ENCODE measurements at regions not wholly inside any gene's neighbourhood (a gene's known extent, or its start where the extent isn't known, plus 50 kb on each side); places are given as distances from the start of the nearest gene placed in this dataset.

DNA sequence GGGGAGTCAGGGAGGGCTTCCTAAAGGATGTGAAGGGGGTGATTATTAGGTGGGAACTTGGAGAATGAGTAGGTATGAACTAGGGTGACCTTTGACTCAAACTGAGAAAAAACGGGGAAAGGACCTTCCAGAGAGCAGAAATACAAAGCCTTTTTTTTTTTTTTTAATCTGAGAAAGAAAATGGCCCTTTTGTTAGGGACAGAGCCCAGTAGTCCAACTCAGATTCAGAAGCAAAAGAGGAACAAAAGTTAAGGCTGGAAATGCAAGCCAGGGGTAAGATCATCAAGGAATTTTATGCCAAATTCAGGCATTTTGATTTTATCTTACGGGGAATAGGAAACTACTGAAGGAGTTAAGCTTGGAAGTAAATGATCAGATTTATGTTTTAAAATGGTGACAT is 96.0 kb upstream of the SMYD2 start:
- Histone ChIP-seq H3K9ac (ENCODE audit: low read depth, low read length) (no peak overlapping the region), H3K27me3 (ENCODE audit: control insufficient read depth, insufficient read depth, low read length) (peaks cover 56% of the 10 kb centered on the region), H3K4me3 (ENCODE audit: low read depth, low read length) (no peak overlapping the region), H3K9me3 (ENCODE audit: control insufficient read depth, insufficient read depth, low read length) (no peaks in the 10 kb centered on the region), H3K4me1 (ENCODE audit: control insufficient read depth, insufficient read depth, low read length) (peaks cover 12% of the 10 kb centered on the region), H3K27ac (ENCODE audit: low read depth, low read length) (no peak overlapping the region), H3K36me3 (ENCODE audit: control insufficient read depth, insufficient read depth, low read length) (no peaks in the 10 kb centered on the region)

DNA sequence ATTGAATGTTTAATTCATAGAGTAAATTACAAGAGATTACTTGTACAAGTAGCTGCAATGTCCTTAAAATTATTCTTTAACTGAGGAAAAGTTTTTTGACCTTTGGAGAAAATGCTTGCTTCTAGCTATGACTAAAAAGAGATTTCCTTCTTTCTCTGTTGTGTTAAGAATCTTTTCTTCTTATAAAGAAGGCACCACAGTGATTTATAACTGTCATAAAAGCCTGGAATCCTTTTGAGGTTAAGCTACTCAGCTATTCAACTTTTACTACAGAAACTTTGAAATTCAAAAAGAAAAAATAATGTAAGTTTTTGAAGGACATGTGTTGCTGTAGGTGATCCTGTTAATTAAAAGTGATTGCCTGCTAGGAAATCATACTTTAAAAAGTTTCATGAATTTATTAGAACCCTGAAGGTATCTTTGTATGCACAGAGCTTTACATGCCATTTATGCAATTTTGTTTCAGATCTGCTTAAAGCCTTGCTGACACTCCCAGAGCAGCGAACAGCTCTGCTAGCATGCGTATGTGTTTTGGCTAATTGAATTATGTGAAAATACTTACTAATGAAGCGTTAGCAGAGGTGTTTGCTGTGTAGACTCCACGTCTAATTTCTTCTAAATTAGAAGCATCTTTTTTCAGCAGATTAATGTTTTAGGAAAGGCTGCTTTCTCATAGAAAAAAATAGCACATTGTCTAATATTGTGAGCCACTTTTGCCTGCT is 94.7 kb upstream of the SMYD2 start:
- H3K36me3 ChIP-seq (ENCODE audit: control insufficient read depth, insufficient read depth, low read length), result no peaks in the 10 kb centered on the region
- no peak overlapping the region for H3K27ac ChIP-seq (ENCODE audit: low read depth, low read length)
- H3K4me1 ChIP-seq (ENCODE audit: control insufficient read depth, insufficient read depth, low read length), result peaks cover 12% of the 10 kb centered on the region
- H3K9ac ChIP-seq (ENCODE audit: low read depth, low read length), result no peak overlapping the region
- H3K9me3 ChIP-seq (ENCODE audit: control insufficient read depth, insufficient read depth, low read length), result no peaks in the 10 kb centered on the region
- no peak overlapping the region for H3K4me3 ChIP-seq (ENCODE audit: low read depth, low read length)
- H3K27me3 ChIP-seq (ENCODE audit: control insufficient read depth, insufficient read depth, low read length), result peaks cover 56% of the 10 kb centered on the region

DNA sequence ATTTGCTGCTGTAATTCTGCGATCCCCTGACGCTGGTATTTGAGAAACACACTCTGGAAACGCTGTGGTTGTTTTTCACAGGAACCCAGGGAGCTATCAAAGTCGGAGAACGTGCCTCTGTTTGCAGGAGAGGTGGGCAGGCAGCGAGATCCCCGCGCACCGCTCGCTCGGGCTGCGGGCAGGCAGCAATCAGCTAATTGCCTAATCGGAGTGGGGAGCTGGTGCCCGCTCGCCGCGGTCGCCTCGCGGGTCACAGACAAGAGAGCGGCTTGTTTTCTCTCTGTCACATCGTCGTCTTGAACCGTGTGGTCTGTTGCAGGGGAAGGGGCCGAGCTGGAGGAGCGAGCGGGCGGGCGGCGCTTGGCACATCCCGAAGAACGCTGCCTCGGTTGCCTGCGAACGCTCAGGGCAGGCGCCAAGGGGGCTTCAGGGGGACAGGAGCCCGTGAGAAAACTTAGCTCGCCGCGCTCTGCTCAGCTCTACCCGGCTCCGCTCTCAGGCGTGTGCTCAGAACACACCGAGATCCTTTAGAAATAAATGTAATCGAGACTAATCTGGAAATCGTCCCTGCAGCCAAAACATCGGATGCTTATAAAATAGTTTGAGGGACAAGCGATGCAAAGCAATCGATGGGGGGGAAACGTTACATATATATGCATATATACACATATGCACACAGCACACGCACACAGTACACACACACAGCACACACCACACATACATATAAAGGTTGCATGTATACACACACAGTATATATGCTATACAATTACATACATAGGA is 93.6 kb upstream of the SMYD2 start:
- no peaks in the 10 kb centered on the region for H3K9me3 ChIP-seq (ENCODE audit: control insufficient read depth, insufficient read depth, low read length)
- H3K4me1 ChIP-seq (ENCODE audit: control insufficient read depth, insufficient read depth, low read length), result peaks cover 12% of the 10 kb centered on the region
- H3K4me3 ChIP-seq (ENCODE audit: low read depth, low read length), result peak overlapping the region; percentile 51
- H3K9ac ChIP-seq (ENCODE audit: low read depth, low read length), result no peak overlapping the region
- H3K27me3 ChIP-seq (ENCODE audit: control insufficient read depth, insufficient read depth, low read length), result peaks cover 56% of the 10 kb centered on the region
- no peak overlapping the region for H3K27ac ChIP-seq (ENCODE audit: low read depth, low read length)
- no peaks in the 10 kb centered on the region for H3K36me3 ChIP-seq (ENCODE audit: control insufficient read depth, insufficient read depth, low read length)

DNA sequence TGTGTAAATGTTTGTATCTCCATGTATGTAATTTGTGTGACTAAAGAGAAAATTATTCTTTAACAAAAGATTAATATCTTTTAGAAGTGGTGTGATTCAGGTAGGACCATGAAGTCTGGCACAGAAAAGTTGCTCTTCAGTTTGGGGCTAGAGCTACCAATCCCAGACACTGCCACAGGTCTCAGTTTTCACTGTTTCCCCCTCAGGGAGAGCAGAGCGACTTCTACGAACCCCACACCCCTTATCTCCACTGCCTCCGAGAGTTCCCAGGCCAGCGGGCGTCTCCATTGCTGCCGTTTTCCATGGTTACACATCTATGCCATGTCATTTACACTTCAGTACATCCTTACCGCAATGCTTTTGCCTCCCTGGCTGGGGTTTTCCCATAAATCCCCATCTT is 93.0 kb upstream of the SMYD2 start:
- Histone ChIP-seq H3K27me3 (ENCODE audit: control insufficient read depth, insufficient read depth, low read length) (peaks cover 56% of the 10 kb centered on the region), H3K4me3 (ENCODE audit: low read depth, low read length) (peak overlapping the region; percentile 51; the same call in 1 of the 2 replicates), H3K36me3 (ENCODE audit: control insufficient read depth, insufficient read depth, low read length) (no peaks in the 10 kb centered on the region), H3K4me1 (ENCODE audit: control insufficient read depth, insufficient read depth, low read length) (peaks cover 17% of the 10 kb centered on the region), H3K9me3 (ENCODE audit: control insufficient read depth, insufficient read depth, low read length) (no peaks in the 10 kb centered on the region), H3K27ac (ENCODE audit: low read depth, low read length) (no peak overlapping the region), H3K9ac (ENCODE audit: low read depth, low read length) (no peak overlapping the region)

GRCh38 chr1:214188835-214189234 is 92.1 kb upstream of the SMYD2 start:
- no peaks in the 10 kb centered on the region for H3K36me3 ChIP-seq (ENCODE audit: control insufficient read depth, insufficient read depth, low read length)
- H3K27ac ChIP-seq (ENCODE audit: low read depth, low read length), result no peak overlapping the region
- H3K4me3 ChIP-seq (ENCODE audit: low read depth, low read length), result no peak overlapping the region
- H3K9ac ChIP-seq (ENCODE audit: low read depth, low read length), result no peak overlapping the region
- H3K4me1 ChIP-seq (ENCODE audit: control insufficient read depth, insufficient read depth, low read length), result peaks cover 24% of the 10 kb centered on the region
- peaks cover 56% of the 10 kb centered on the region for H3K27me3 ChIP-seq (ENCODE audit: control insufficient read depth, insufficient read depth, low read length)
- H3K9me3 ChIP-seq (ENCODE audit: control insufficient read depth, insufficient read depth, low read length), result no peaks in the 10 kb centered on the region

DNA sequence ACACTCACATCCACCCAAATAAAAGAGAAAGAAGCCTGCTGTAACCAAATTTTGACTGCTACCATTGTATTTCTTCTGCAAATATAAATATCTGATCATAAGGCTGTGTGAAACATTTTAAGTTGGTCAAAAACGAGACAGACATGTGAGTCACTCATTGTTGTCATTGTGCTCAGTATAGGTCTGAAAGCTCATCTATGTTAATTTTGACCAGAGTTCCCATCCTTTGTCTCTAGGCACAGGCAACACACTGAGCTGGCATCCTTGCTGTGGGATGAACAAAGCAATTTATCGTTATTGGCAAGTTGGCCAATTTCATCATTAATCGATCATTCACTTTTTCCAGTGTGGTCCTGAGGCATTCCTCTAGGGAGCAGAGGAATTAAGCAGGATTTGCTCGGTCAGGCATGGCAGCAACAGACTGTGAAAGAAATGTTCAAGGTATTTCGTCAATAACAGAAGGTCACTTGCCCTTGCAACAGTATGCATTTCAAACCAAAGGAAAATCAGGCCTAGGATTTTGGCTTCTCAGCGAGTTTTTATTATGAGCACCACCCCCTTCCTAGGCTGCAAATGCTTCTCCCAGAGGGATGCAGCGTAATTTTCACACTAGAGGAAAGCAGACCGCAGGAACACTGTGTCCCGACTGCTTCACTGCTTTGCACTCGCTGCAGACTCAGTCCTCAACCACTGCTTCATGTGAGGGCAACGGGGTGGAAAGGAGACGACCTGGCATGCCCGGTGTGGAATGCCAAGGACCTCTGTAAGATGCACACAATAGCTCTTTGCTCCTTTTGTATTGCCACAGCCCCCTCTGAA is 87.9 kb upstream of the SMYD2 start:
- H3K9ac ChIP-seq (ENCODE audit: low read depth, low read length), result no peak overlapping the region
- no peaks in the 10 kb centered on the region for H3K36me3 ChIP-seq (ENCODE audit: control insufficient read depth, insufficient read depth, low read length)
- peaks cover 15% of the 10 kb centered on the region for H3K4me1 ChIP-seq (ENCODE audit: control insufficient read depth, insufficient read depth, low read length)
- H3K27ac ChIP-seq (ENCODE audit: low read depth, low read length), result peak overlapping the region; percentile 56
- no peaks in the 10 kb centered on the region for H3K9me3 ChIP-seq (ENCODE audit: control insufficient read depth, insufficient read depth, low read length)
- H3K4me3 ChIP-seq (ENCODE audit: low read depth, low read length), result no peak overlapping the region; the same call in 1 of the 2 replicates
- peaks cover 16% of the 10 kb centered on the region for H3K27me3 ChIP-seq (ENCODE audit: control insufficient read depth, insufficient read depth, low read length)

DNA sequence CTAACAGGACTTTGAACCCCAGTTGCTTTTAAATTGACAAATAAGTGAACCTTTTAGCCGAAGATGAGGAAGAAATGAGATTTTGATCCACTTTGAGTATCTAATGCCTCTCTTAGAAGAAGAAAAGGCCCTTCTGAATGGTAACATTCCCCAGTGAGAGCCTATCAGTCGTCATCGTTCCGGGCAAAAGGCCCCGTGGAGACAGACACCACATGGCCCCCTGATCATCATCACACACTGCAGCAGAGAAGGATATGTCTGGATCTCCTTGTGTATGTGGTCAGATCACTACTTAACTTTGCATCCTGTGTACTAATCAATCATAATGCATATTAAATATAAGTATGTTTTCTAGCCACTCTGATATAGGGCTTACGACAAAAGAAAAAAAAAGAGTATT is 87.3 kb upstream of the SMYD2 start:
- H3K27me3 ChIP-seq (ENCODE audit: control insufficient read depth, insufficient read depth, low read length), result peaks cover 10% of the 10 kb centered on the region
- H3K9me3 ChIP-seq (ENCODE audit: control insufficient read depth, insufficient read depth, low read length), result no peaks in the 10 kb centered on the region
- H3K27ac ChIP-seq (ENCODE audit: low read depth, low read length), result no peak overlapping the region

DNA sequence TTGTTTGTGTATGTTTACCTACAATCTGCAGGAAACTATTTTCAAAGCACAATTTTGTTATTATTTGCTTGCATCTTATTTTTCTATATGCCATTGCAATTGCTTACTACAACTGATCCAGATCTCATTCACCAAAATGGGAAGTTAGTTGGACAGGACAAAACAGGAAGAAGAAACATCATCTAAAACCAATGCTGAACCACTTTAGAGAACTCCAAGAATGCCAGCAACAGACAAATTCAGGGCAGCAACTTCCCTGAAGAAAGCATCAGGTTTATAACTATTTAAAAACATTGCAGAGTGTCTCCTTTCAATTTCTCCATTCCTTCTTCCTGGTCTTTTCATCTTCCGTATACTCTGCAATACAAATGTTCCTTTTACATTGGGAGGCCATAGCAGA is 82.4 kb upstream of the SMYD2 start:
- Histone ChIP-seq H3K27me3 (ENCODE audit: control insufficient read depth, insufficient read depth, low read length) (no peaks in the 10 kb centered on the region), H3K4me3 (ENCODE audit: low read depth, low read length) (no peak overlapping the region), H3K36me3 (ENCODE audit: control insufficient read depth, insufficient read depth, low read length) (no peaks in the 10 kb centered on the region), H3K9me3 (ENCODE audit: control insufficient read depth, insufficient read depth, low read length) (no peaks in the 10 kb centered on the region), H3K9ac (ENCODE audit: low read depth, low read length) (no peak overlapping the region), H3K4me1 (ENCODE audit: control insufficient read depth, insufficient read depth, low read length) (peaks cover under 1% of the 10 kb centered on the region; the same call in 1 of the 2 replicates), H3K27ac (ENCODE audit: low read depth, low read length) (no peak overlapping the region)

More for the DNA sequence above, 87.3 kb upstream of the SMYD2 start:
- peaks cover 12% of the 10 kb centered on the region for H3K4me1 ChIP-seq (ENCODE audit: control insufficient read depth, insufficient read depth, low read length)
- H3K36me3 ChIP-seq (ENCODE audit: control insufficient read depth, insufficient read depth, low read length), result no peaks in the 10 kb centered on the region
- H3K4me3 ChIP-seq (ENCODE audit: low read depth, low read length), result no peak overlapping the region
- H3K9ac ChIP-seq (ENCODE audit: low read depth, low read length), result no peak overlapping the region

GRCh38 chr1:214199585-214199984 is 81.4 kb upstream of the SMYD2 start:
- no peak overlapping the region for H3K9ac ChIP-seq (ENCODE audit: low read depth, low read length)
- H3K4me3 ChIP-seq (ENCODE audit: low read depth, low read length), result no peak overlapping the region
- H3K36me3 ChIP-seq (ENCODE audit: control insufficient read depth, insufficient read depth, low read length), result no peaks in the 10 kb centered on the region
- no peak overlapping the region for H3K27ac ChIP-seq (ENCODE audit: low read depth, low read length)
- no peaks in the 10 kb centered on the region for H3K9me3 ChIP-seq (ENCODE audit: control insufficient read depth, insufficient read depth, low read length)
- no peaks in the 10 kb centered on the region for H3K4me1 ChIP-seq (ENCODE audit: control insufficient read depth, insufficient read depth, low read length)
- H3K27me3 ChIP-seq (ENCODE audit: control insufficient read depth, insufficient read depth, low read length), result no peaks in the 10 kb centered on the region

DNA sequence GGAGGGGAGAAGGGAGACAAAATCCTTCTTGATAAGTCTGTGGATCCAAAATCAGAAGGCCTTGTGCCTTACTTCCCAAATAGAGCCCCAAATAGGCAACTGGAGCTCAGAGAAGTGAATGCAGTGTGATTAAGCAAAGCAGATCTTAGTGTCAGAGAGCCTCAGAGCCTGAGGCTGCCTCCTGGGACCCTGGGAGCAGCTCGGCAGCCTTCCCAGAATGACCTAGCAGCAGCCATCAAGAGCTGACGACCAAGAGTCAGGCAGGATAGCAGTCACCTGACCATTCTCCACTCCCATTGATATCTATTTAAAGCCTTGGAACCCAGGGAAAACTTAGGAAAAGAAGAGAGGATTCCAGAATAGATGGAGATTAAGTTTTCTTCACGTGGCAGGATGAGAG is 78.0 kb upstream of the SMYD2 start:
- Histone ChIP-seq H3K9me3 (ENCODE audit: control insufficient read depth, insufficient read depth, low read length) (no peaks in the 10 kb centered on the region), H3K36me3 (ENCODE audit: control insufficient read depth, insufficient read depth, low read length) (no peaks in the 10 kb centered on the region), H3K27me3 (ENCODE audit: control insufficient read depth, insufficient read depth, low read length) (no peaks in the 10 kb centered on the region), H3K4me3 (ENCODE audit: low read depth, low read length) (no peak overlapping the region), H3K4me1 (ENCODE audit: control insufficient read depth, insufficient read depth, low read length) (peaks cover 9% of the 10 kb centered on the region), H3K27ac (ENCODE audit: low read depth, low read length) (no peak overlapping the region), H3K9ac (ENCODE audit: low read depth, low read length) (no peak overlapping the region)

All from HUES48 (cell line).